Keratinocyte (primary cell): ENCODE measurements at regions not wholly inside any gene's neighbourhood (a gene's known extent, or its start where the extent isn't known, plus 50 kb on each side); places are given as distances from the start of the nearest gene placed in this dataset.
"Not testable (repeated sequence)": the region's sequence is repeated elsewhere in the genome, so short reads cannot be mapped to it uniquely, and the experiment has no call there.

Experiments
- DNase-seq: peaks from one replicate; pipeline ENCODE4 v3.0.0-alpha.2; 2011; ENCODE audit warnings: low read depth, missing footprints, low spot score
- FAIRE-seq: peaks from 2 replicates; lab custom pipeline; 2011; peaks lifted over from hg19 to GRCh38; lab: Jason Lieb, UNC
- H2AFZ ChIP-seq: 2 replicates; pipeline ENCODE4 v1.6.0; 2012; ENCODE audit warnings: low read length, control low read depth, inconsistent platforms; ENCODE audit not compliant: control insufficient read depth
- H3K27ac ChIP-seq: 2 replicates; pipeline ENCODE4 v1.5.1; 2011; ENCODE audit warnings: low read length; ENCODE audit not compliant: control insufficient read depth, insufficient read depth
- H3K27me3 ChIP-seq: 3 replicates; pipeline ENCODE4 v1.6.0; 2011; ENCODE audit warnings: low read length; ENCODE audit not compliant: control insufficient read depth, insufficient read depth; ENCODE audit errors: extremely low read depth
- H3K36me3 ChIP-seq, 2 experiments: 2 replicates in 1 of 2; 3 replicates in 1 of 2; pipeline ENCODE4 v1.5.1; 2011; ENCODE audit warnings: low read length in 2 of 2, mild to moderate bottlenecking in 1 of 2; ENCODE audit not compliant: control insufficient read depth in 2 of 2, insufficient read depth in 2 of 2; ENCODE audit errors: extremely low read depth in 1 of 2
- H3K4me1 ChIP-seq: 3 replicates; pipeline ENCODE4 v1.5.1; 2011; ENCODE audit warnings: low read length; ENCODE audit not compliant: control insufficient read depth, insufficient read depth; ENCODE audit errors: extremely low read depth
- H3K4me2 ChIP-seq: 3 replicates; pipeline ENCODE4 v1.6.0; 2011; ENCODE audit warnings: low read depth, low read length; ENCODE audit not compliant: control insufficient read depth, insufficient read depth; ENCODE audit errors: extremely low read depth
- H3K4me3 ChIP-seq, 3 experiments: fragments of 200-600 bp in 1 of 3; sonication (generic) in 1 of 3; 2 replicates in 2 of 3; 3 replicates in 1 of 3; pipeline ENCODE4 v1.5.1; 2011 to 2016; ENCODE audit warnings: low read length in 3 of 3, mild to moderate bottlenecking in 3 of 3, control low read depth in 2 of 3, inconsistent platforms in 1 of 3, low read depth in 1 of 3, mixed read lengths in 1 of 3, mixed run types in 1 of 3, moderate library complexity in 1 of 3; ENCODE audit not compliant: control insufficient read depth in 2 of 3, insufficient read depth in 2 of 3; ENCODE audit errors: extremely low read depth in 1 of 3
- H3K79me2 ChIP-seq: 2 replicates; pipeline ENCODE4 v1.6.0; 2012; ENCODE audit warnings: low read length; ENCODE audit not compliant: control insufficient read depth, insufficient read depth
- H3K9ac ChIP-seq: 3 replicates; pipeline ENCODE4 v1.6.0; 2011; ENCODE audit warnings: low read length; ENCODE audit not compliant: control insufficient read depth, insufficient read depth; ENCODE audit errors: extremely low read depth
- H3K9me1 ChIP-seq: 3 replicates; pipeline ENCODE4 v1.6.0; 2011; ENCODE audit warnings: low read length; ENCODE audit not compliant: control insufficient read depth, insufficient read depth; ENCODE audit errors: extremely low read depth
- H3K9me3 ChIP-seq: 2 replicates; pipeline ENCODE4 v1.5.1; 2012; ENCODE audit warnings: low read depth, low read length; ENCODE audit not compliant: control insufficient read depth
- H4K20me1 ChIP-seq: 3 replicates; pipeline ENCODE4 v1.6.0; 2011; ENCODE audit warnings: low read length; ENCODE audit not compliant: control insufficient read depth, insufficient read depth; ENCODE audit errors: extremely low read depth
- dilution Hi-C: fragments of 300-500 bp; cut with MboI; formaldehyde crosslinking; loops from one replicate; pipeline ENCODE4 v1.7.0; 2020; ENCODE audit warnings: low sequenced_read_pairs; ENCODE audit not compliant: extremely low pct_ligation_motif_present

DNA sequence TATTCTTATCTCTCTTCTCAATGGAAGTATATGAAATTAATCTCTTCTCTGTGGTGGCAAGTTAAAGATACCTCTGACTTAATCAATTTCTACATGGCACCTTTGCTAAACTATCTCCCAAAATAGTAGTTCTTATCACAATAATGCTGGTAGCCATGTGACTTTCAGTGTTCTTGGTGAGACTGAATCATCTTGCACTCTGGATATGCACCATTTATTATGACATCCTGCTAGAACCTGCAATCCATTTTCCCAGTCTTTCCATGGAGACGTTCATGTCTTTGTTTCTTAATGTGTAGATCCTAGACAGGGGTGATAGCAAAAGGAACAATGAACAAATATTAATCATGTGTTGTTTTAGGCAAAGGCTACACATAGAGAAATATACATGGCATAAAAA is 125.4 kb downstream of the OR4F15 start:
- DNase-seq, H3K36me3 ChIP-seq, dilution Hi-C loops, H3K9ac ChIP-seq, H3K27me3 ChIP-seq, H3K9me3 ChIP-seq, H3K4me1 ChIP-seq, H2AFZ ChIP-seq, FAIRE-seq, H3K4me3 ChIP-seq, H3K9me1 ChIP-seq, H3K27ac ChIP-seq, H4K20me1 ChIP-seq, H3K79me2 ChIP-seq, H3K4me2 ChIP-seq: not testable (repeated sequence)

DNA sequence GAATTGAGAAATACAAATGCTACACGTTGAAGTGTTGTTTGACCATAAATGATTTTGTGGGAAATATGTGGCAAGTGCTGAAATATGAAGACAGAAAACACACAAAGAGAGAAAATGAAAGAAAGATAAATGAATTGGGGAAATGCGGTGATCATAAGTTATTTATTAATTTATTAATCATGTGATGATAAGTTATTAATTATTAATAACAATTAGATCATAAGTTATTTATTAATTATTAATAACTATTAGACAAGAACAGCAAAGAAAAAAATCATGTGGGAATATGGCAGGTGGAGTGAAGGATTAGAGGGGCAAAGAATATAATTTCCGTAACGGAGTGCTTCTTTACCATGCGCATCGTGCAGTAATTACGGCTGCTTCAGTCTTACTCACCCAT is 126.6 kb downstream of the OR4F15 start:
- FAIRE-seq, H3K4me2 ChIP-seq, H3K27me3 ChIP-seq, H3K36me3 ChIP-seq, H3K4me1 ChIP-seq, H3K27ac ChIP-seq, H3K9ac ChIP-seq, H2AFZ ChIP-seq, dilution Hi-C loops, H4K20me1 ChIP-seq, H3K9me1 ChIP-seq, DNase-seq, H3K4me3 ChIP-seq, H3K79me2 ChIP-seq, H3K9me3 ChIP-seq: not testable (repeated sequence)

DNA sequence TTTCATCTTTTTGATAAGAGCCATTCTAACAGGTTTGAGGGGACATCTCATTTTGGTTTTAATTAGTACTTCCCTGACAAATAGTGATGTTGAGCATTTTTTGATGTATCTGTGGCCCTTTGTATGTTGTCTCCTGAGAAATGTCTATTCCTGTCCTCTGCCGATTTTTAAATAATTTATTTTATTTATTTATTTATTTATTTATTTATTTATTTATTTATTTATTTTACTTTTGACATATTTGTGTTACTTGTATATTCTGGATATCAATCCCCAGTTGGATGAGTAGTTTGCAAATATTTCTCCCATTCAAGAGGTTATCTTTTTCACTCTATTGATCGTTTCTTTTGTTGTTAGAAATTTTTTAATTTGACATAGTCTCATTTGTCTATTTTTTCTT is 133.9 kb downstream of the OR4F15 start:
- H2AFZ ChIP-seq, H3K4me3 ChIP-seq, FAIRE-seq, H3K36me3 ChIP-seq, H3K9me1 ChIP-seq, DNase-seq, H3K4me2 ChIP-seq, dilution Hi-C loops, H3K27ac ChIP-seq, H3K27me3 ChIP-seq, H3K9ac ChIP-seq, H3K9me3 ChIP-seq, H4K20me1 ChIP-seq, H3K79me2 ChIP-seq, H3K4me1 ChIP-seq: not testable (repeated sequence)

DNA sequence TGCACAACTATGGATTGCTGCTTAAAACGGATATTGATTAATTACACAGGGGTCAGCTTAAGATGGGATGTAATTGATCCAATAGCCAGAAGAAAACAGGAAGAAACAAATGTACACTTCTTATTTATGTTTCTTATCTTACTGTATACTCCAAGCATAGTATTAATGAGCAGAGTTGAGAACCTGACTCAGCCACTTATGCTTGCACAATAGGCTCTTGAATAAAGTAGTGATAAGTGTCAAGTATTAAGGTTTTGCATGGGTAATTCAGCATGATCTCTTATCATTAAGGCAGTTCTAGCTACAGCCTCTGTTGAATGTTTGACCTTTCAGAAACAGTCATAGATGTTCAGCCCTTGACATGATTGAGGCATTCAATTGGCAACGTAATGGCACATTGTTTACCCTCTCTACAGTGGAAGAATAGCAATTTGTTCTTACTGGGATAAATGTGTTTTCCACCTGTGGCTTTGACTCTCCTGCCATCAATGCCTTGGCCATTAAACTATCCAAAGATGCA is 136.5 kb downstream of the OR4F15 start:
- FAIRE-seq, dilution Hi-C loops, H4K20me1 ChIP-seq, H3K9ac ChIP-seq, H3K4me3 ChIP-seq, H3K9me3 ChIP-seq, DNase-seq, H3K27ac ChIP-seq, H3K36me3 ChIP-seq, H2AFZ ChIP-seq, H3K9me1 ChIP-seq, H3K4me1 ChIP-seq, H3K79me2 ChIP-seq, H3K27me3 ChIP-seq, H3K4me2 ChIP-seq: not testable (repeated sequence)

DNA sequence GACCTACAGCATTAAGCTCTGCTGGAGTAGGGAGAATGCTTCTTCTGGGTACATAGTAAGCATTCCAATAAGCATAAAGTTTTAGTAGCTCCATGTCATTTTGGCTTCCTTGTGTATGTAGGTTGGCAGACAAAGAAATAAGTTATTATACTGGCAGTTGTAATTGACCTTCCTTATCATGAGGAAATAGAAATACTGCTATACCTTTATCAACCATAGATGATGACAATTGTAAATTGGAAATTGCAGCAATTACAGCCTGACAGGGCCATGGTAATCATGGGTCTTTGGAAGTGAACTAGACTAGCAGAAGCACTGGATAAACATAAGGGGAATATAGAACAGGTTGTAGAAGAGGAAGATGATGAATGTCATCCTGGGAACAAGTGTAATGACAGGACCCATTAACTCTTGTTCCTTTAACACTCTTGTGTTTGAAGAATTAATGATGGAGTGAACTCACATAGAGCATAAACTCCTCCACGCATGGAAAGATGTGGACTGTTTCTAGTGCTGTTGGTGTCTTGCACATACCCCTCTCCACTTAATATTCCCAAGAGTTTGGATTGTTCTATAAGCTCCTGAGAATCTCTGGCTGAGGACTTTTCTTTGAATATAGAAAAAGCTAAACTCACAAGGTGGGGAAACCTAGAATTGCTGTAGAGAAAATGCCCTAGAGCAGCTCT is 137.5 kb downstream of the OR4F15 start:
- DNase-seq, H3K4me1 ChIP-seq, H3K9me3 ChIP-seq, FAIRE-seq, H3K36me3 ChIP-seq, H3K9ac ChIP-seq, H3K4me3 ChIP-seq, H3K79me2 ChIP-seq, H3K4me2 ChIP-seq, H3K9me1 ChIP-seq, H3K27ac ChIP-seq, H2AFZ ChIP-seq, dilution Hi-C loops, H4K20me1 ChIP-seq, H3K27me3 ChIP-seq: not testable (repeated sequence)
